Astrocyte (in vitro differentiated cells and primary cell): ENCODE measurements at regions not wholly inside any gene's neighbourhood (a gene's known extent, or its start where the extent isn't known, plus 50 kb on each side); places are given as distances from the start of the nearest gene placed in this dataset.

ENCODE experiments used
- DNase-seq: peaks from one replicate; pipeline ENCODE4 v3.0.0-alpha.2; 2010; ENCODE audit warnings: low read depth
- FAIRE-seq: peaks from 2 replicates; lab custom pipeline; 2011; peaks lifted over from hg19 to GRCh38; lab: Jason Lieb, UNC
- H2AFZ ChIP-seq: 2 replicates; pipeline ENCODE4 v1.6.0; 2012; ENCODE audit warnings: low read depth, low read length, inconsistent platforms
- H3K27ac ChIP-seq: 2 replicates; pipeline ENCODE4 v1.5.1; 2011; ENCODE audit warnings: low read depth, low read length, inconsistent platforms
- H3K27me3 ChIP-seq: 2 replicates; pipeline ENCODE4 v1.6.0; 2011; ENCODE audit warnings: low read length, inconsistent platforms; ENCODE audit not compliant: insufficient read depth
- H3K36me3 ChIP-seq: 2 replicates; pipeline ENCODE4 v1.5.1; 2011; ENCODE audit warnings: low read length, inconsistent platforms; ENCODE audit not compliant: insufficient read depth
- H3K4me1 ChIP-seq: 2 replicates; pipeline ENCODE4 v1.5.1; 2011; ENCODE audit warnings: low read length, inconsistent platforms; ENCODE audit not compliant: insufficient read depth
- H3K4me2 ChIP-seq: 2 replicates; pipeline ENCODE4 v1.6.0; 2012; ENCODE audit warnings: low read length, inconsistent platforms
- H3K4me3 ChIP-seq: 2 replicates; pipeline ENCODE4 v1.5.1; 2011; ENCODE audit warnings: low read depth, mild to moderate bottlenecking, low read length, inconsistent platforms; ENCODE audit not compliant: insufficient read depth
- H3K79me2 ChIP-seq: 2 replicates; pipeline ENCODE4 v1.6.0; 2012; ENCODE audit warnings: mild to moderate bottlenecking, low read length, inconsistent platforms; ENCODE audit not compliant: insufficient read depth
- H3K9ac ChIP-seq: 2 replicates; pipeline ENCODE4 v1.6.0; 2012; ENCODE audit warnings: mild to moderate bottlenecking, low read length, inconsistent platforms
- H3K9me3 ChIP-seq: 2 replicates; pipeline ENCODE4 v1.5.1; 2012; ENCODE audit warnings: low read depth, mild to moderate bottlenecking, low read length, inconsistent platforms; ENCODE audit not compliant: insufficient read depth
- H4K20me1 ChIP-seq: 2 replicates; pipeline ENCODE4 v1.6.0; 2012; ENCODE audit warnings: low read length, inconsistent platforms; ENCODE audit not compliant: insufficient read depth
- H3K27ac Mint-ChIP-seq: one replicate; pipeline ENCODE4 v1.8.0; 2021; ENCODE audit warnings: mild to moderate bottlenecking, mixed read lengths; ENCODE audit not compliant: unreplicated experiment
- H3K27me3 Mint-ChIP-seq: one replicate; pipeline ENCODE4 v1.8.0; 2021; ENCODE audit warnings: low read depth, mixed read lengths; ENCODE audit not compliant: unreplicated experiment
- H3K36me3 Mint-ChIP-seq: one replicate; pipeline ENCODE4 v1.8.0; 2021; ENCODE audit warnings: low read depth, mixed read lengths; ENCODE audit not compliant: unreplicated experiment
- H3K4me1 Mint-ChIP-seq: one replicate; pipeline ENCODE4 v1.8.0; 2021; ENCODE audit warnings: low read depth, mixed read lengths; ENCODE audit not compliant: unreplicated experiment
- H3K4me3 Mint-ChIP-seq: one replicate; pipeline ENCODE4 v1.8.0; 2021; ENCODE audit warnings: mild to moderate bottlenecking, moderate library complexity, mixed read lengths; ENCODE audit not compliant: unreplicated experiment
- H3K9me3 Mint-ChIP-seq: one replicate; pipeline ENCODE4 v1.8.0; 2021; ENCODE audit warnings: mild to moderate bottlenecking, mixed read lengths; ENCODE audit not compliant: unreplicated experiment
- EZH2 ChIP-seq: IDR thresholded peaks from 2 replicates; pipeline ENCODE4 v1.6.1; 2012; ENCODE audit warnings: mild to moderate bottlenecking, low read length, inconsistent platforms; ENCODE audit not compliant: insufficient read depth
- TF ChIP-seq, protein P1 (sequence below): IDR thresholded peaks from 2 replicates; pipeline ENCODE4 v1.5.1; 2011; ENCODE audit warnings: low read depth, mild to moderate bottlenecking, inconsistent platforms, low read length, moderate library complexity; ENCODE audit not compliant: insufficient read depth

DNA sequence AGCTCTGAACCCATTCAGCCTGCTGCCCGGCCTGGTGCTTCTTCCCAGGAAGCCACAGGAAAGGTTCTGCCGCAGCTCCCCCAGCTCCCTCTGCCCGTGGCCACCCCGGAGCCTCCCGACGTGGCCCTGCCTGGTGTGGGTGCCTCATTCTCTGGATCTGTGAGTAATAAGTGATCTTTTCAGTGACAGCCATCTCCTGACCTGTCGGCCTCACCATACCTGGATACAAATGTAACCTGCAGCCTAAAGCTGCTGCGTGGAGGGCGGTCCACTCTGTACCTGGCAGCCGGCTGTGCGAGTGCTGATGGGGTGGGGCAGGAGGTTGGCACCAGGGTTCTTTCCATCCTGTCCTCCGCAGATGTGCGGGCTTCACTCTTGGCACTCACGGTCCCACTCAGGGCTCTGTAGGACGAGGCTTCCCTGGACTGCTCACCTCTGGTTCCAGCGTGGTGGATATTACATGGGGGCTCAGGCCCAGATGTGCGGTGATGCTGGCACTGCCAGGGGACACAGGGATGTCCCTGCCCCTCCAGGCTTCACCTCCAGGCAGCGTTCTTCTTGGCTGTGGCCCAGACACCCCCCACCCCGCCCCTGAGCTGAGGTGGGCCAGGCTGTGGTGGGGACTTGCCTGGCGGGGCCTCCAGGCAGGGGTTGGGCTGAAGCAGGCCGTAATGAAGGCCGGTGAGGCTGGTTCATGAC, 748.5 kb downstream of the BRD1 start:
- H2AFZ ChIP-seq, result no peak overlapping the region
- peaks cover 37% of the 10 kb centered on the region for H3K27me3 Mint-ChIP-seq
- no peak for TF ChIP-seq EZH2
- no peak overlapping the region for H3K27ac Mint-ChIP-seq
- H3K9me3 Mint-ChIP-seq, result no peaks in the 10 kb centered on the region
- DNase-seq (no peak), FAIRE-seq (no peak)
- H3K4me3 ChIP-seq, result no peak overlapping the region
- no peaks in the 10 kb centered on the region for H3K79me2 ChIP-seq
- no peak overlapping the region for H3K27ac ChIP-seq
- no peak overlapping the region for H3K9ac ChIP-seq
- H3K9me3 ChIP-seq, result peaks cover 6% of the 10 kb centered on the region
- no peaks in the 10 kb centered on the region for H3K4me1 ChIP-seq
- no peaks in the 10 kb centered on the region for H3K36me3 ChIP-seq
- H3K4me2 ChIP-seq, result no peak overlapping the region
- H3K4me1 Mint-ChIP-seq, result no peaks in the 10 kb centered on the region
- H3K36me3 Mint-ChIP-seq, result no peaks in the 10 kb centered on the region
- no peak overlapping the region for H3K4me3 Mint-ChIP-seq
- no peaks in the 10 kb centered on the region for H3K27me3 ChIP-seq
- H4K20me1 ChIP-seq, result no peaks in the 10 kb centered on the region

DNA sequence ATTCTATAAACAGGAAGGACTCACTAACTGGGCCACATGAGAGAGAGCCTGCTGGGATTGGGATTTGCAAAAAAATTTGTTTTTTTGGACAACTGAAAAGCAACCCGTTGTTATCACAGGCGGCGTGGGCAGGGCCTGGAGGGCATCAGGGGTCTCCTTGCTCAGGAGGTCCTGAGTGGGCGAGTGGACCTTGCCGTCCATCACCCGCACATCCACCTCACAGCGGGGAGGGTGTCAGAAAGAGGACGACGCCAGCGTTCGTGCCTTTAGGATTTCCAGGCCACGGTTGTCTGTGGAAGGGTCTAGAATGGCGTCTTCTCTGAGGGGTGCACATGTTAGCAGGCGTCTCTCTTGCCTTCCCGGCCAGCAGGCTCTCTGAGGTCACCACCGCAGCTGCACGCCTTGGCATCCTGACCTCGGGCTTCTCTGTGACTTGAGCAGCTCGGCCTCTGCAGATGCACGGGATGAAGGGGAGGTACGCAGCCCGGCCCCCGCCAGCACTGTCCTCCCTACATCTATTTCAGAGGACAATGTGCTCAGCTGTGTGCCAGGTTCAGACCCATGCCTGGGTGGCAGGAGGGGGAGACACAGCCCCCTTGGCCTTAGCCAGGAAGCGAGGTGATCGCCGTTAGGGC, 749.5 kb downstream of the BRD1 start:
- no peak overlapping the region for H3K9ac ChIP-seq
- no peak overlapping the region for H2AFZ ChIP-seq
- no peaks in the 10 kb centered on the region for H3K27me3 ChIP-seq
- no peaks in the 10 kb centered on the region for H3K79me2 ChIP-seq
- TF ChIP-seq EZH2, result no peak
- TF ChIP-seq, protein P1, sequence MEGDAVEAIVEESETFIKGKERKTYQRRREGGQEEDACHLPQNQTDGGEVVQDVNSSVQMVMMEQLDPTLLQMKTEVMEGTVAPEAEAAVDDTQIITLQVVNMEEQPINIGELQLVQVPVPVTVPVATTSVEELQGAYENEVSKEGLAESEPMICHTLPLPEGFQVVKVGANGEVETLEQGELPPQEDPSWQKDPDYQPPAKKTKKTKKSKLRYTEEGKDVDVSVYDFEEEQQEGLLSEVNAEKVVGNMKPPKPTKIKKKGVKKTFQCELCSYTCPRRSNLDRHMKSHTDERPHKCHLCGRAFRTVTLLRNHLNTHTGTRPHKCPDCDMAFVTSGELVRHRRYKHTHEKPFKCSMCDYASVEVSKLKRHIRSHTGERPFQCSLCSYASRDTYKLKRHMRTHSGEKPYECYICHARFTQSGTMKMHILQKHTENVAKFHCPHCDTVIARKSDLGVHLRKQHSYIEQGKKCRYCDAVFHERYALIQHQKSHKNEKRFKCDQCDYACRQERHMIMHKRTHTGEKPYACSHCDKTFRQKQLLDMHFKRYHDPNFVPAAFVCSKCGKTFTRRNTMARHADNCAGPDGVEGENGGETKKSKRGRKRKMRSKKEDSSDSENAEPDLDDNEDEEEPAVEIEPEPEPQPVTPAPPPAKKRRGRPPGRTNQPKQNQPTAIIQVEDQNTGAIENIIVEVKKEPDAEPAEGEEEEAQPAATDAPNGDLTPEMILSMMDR, result no peak
- H3K36me3 Mint-ChIP-seq, result no peaks in the 10 kb centered on the region
- H4K20me1 ChIP-seq, result no peaks in the 10 kb centered on the region
- H3K4me1 ChIP-seq, result no peaks in the 10 kb centered on the region
- H3K27ac Mint-ChIP-seq, result no peak overlapping the region
- DNase-seq (no peak), FAIRE-seq (no peak)
- H3K27me3 Mint-ChIP-seq, result peaks cover 34% of the 10 kb centered on the region
- peaks cover 14% of the 10 kb centered on the region for H3K9me3 ChIP-seq
- H3K4me2 ChIP-seq, result no peak overlapping the region
- no peaks in the 10 kb centered on the region for H3K36me3 ChIP-seq
- no peaks in the 10 kb centered on the region for H3K4me1 Mint-ChIP-seq
- H3K4me3 ChIP-seq, result no peak overlapping the region
- no peaks in the 10 kb centered on the region for H3K9me3 Mint-ChIP-seq
- H3K27ac ChIP-seq, result no peak overlapping the region
- H3K4me3 Mint-ChIP-seq, result no peak overlapping the region

DNA sequence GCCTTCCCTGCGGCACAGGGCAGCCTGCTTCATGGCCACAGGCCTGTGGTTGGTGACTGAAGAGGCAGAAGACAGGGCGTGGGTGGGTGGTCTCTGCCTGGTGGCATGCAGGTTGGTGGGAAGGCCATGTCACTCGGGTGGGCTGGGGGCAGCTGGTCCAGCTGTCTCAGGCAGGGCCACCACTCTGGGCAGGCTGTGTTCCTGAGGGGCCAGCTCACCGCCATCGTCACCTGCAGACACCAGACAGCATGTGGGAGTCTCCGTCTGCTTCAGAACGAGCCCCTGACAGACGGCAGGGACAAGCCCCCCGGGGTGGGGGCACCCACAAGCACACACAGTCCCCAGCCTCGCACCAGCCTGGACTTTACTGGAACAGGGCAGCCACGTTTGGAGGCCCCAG, 750.1 kb downstream of the BRD1 start:
- Histone ChIP-seq H3K9me3 (peaks cover 14% of the 10 kb centered on the region), H3K79me2 (no peaks in the 10 kb centered on the region), H3K4me3 (no peak overlapping the region), H3K4me2 (no peak overlapping the region), H3K27ac (no peak overlapping the region), H3K27me3 (no peaks in the 10 kb centered on the region), H2AFZ (no peak overlapping the region), H3K9ac (no peak overlapping the region), H3K36me3 (no peaks in the 10 kb centered on the region), H3K4me1 (no peaks in the 10 kb centered on the region), H4K20me1 (no peaks in the 10 kb centered on the region)
- TF ChIP-seq EZH2, result no peak
- TF ChIP-seq, protein P1, result no peak
- H3K36me3 Mint-ChIP-seq, result no peaks in the 10 kb centered on the region
- FAIRE-seq (no peak), DNase-seq (no peak)
- H3K27ac Mint-ChIP-seq, result no peak overlapping the region
- H3K9me3 Mint-ChIP-seq, result no peaks in the 10 kb centered on the region
- no peak overlapping the region for H3K4me3 Mint-ChIP-seq
- no peaks in the 10 kb centered on the region for H3K4me1 Mint-ChIP-seq
- peaks cover 33% of the 10 kb centered on the region for H3K27me3 Mint-ChIP-seq
